H9 (cell line): ENCODE measurements at regions not wholly inside any gene's neighbourhood (a gene's known extent, or its start where the extent isn't known, plus 50 kb on each side); places are given as distances from the start of the nearest gene placed in this dataset.

ENCODE experiments used
- DNase-seq: peaks from one replicate; pipeline ENCODE4 v3.0.0-alpha.2; 2017
- H2AFZ ChIP-seq: one replicate; pipeline ENCODE4 v1.6.1; 2013; ENCODE audit warnings: mild to moderate bottlenecking, low read length, control low read depth, moderate library complexity
- H2AK5ac ChIP-seq: 2 replicates; pipeline ENCODE4 v1.6.1; 2013; ENCODE audit warnings: low read length, control low read depth, mixed read lengths; ENCODE audit not compliant: insufficient read length
- H2BK120ac ChIP-seq: one replicate; pipeline ENCODE4 v1.6.1; 2013; ENCODE audit warnings: low read depth, mild to moderate bottlenecking, low read length, control low read depth, inconsistent platforms; ENCODE audit not compliant: poor library complexity, severe bottlenecking
- H2BK12ac ChIP-seq: 2 replicates; pipeline ENCODE4 v1.6.1; 2013; ENCODE audit warnings: low read length, control low read depth, mixed read lengths, low read depth; ENCODE audit not compliant: insufficient read length
- H2BK15ac ChIP-seq: 2 replicates; pipeline ENCODE4 v1.6.1; 2013; ENCODE audit warnings: low read depth, low read length, control low read depth
- H2BK20ac ChIP-seq: one replicate; pipeline ENCODE4 v1.6.1; 2013; ENCODE audit warnings: low read depth, mild to moderate bottlenecking, low read length, control low read depth, inconsistent platforms; ENCODE audit not compliant: poor library complexity, severe bottlenecking
- H2BK5ac ChIP-seq: 2 replicates; pipeline ENCODE4 v1.6.1; 2013; ENCODE audit warnings: low read length, control low read depth, mixed read lengths; ENCODE audit not compliant: insufficient read length
- H3K14ac ChIP-seq: 2 replicates; pipeline ENCODE4 v1.6.1; 2013; ENCODE audit warnings: low read length, control low read depth; ENCODE audit not compliant: insufficient read depth
- H3K18ac ChIP-seq: 2 replicates; pipeline ENCODE4 v1.6.1; 2013; ENCODE audit warnings: low read depth, mild to moderate bottlenecking, mixed read lengths, low read length, control low read depth; ENCODE audit not compliant: insufficient read length
- H3K23ac ChIP-seq: 2 replicates; pipeline ENCODE4 v1.6.1; 2013; ENCODE audit warnings: low read length, control low read depth, mixed read lengths, low read depth; ENCODE audit not compliant: insufficient read length
- H3K23me2 ChIP-seq: 2 replicates; pipeline ENCODE4 v1.6.1; 2013; ENCODE audit warnings: low read depth, mild to moderate bottlenecking, mixed read lengths, low read length, control low read depth; ENCODE audit not compliant: insufficient read length, poor library complexity, severe bottlenecking
- H3K27ac ChIP-seq: 2 replicates; pipeline ENCODE4 v1.5.1; 2013; ENCODE audit warnings: low read length, control low read depth, mixed read lengths, low read depth; ENCODE audit not compliant: insufficient read length
- H3K27me3 ChIP-seq: 2 replicates; pipeline ENCODE4 v1.6.1; 2013; ENCODE audit warnings: low read length, control low read depth, inconsistent platforms; ENCODE audit not compliant: insufficient read depth
- H3K4ac ChIP-seq: 2 replicates; pipeline ENCODE4 v1.6.1; 2013; ENCODE audit warnings: low read depth, mild to moderate bottlenecking, control low read depth, inconsistent platforms, low read length, moderate library complexity
- H3K4me1 ChIP-seq: 2 replicates; pipeline ENCODE4 v1.6.1; 2013; ENCODE audit warnings: low read length, control low read depth, inconsistent platforms; ENCODE audit not compliant: insufficient read depth
- H3K4me2 ChIP-seq: 2 replicates; pipeline ENCODE4 v1.6.1; 2013; ENCODE audit warnings: low read length, control low read depth, mixed read lengths; ENCODE audit not compliant: insufficient read length, insufficient read depth
- H3K56ac ChIP-seq: 2 replicates; pipeline ENCODE4 v1.6.1; 2013; ENCODE audit warnings: low read depth, mild to moderate bottlenecking, mixed read lengths, low read length, control low read depth; ENCODE audit not compliant: insufficient read length
- H3K79me1 ChIP-seq: 2 replicates; pipeline ENCODE4 v1.6.1; 2013; ENCODE audit warnings: low read depth, mild to moderate bottlenecking, moderate library complexity, low read length, control low read depth, inconsistent platforms; ENCODE audit not compliant: insufficient read depth, poor library complexity, severe bottlenecking
- H3K79me2 ChIP-seq: 2 replicates; pipeline ENCODE4 v1.6.1; 2013; ENCODE audit warnings: low read length, control low read depth, inconsistent platforms; ENCODE audit not compliant: insufficient read depth
- H3K9ac ChIP-seq: 2 replicates; pipeline ENCODE4 v1.6.1; 2013; ENCODE audit warnings: low read length, control low read depth, mixed read lengths; ENCODE audit not compliant: insufficient read length; ENCODE audit errors: extremely low read depth
- H3K9me3 ChIP-seq: one replicate; pipeline ENCODE4 v1.6.1; 2013; ENCODE audit warnings: low read depth, low read length, inconsistent platforms; ENCODE audit not compliant: control insufficient read depth
- H3T11ph ChIP-seq: one replicate; pipeline ENCODE4 v1.6.1; 2013; ENCODE audit warnings: mild to moderate bottlenecking, low read length, control low read depth, inconsistent platforms
- H4K20me1 ChIP-seq: one replicate; pipeline ENCODE4 v1.6.1; 2013; ENCODE audit not compliant: control insufficient read depth, insufficient read length, insufficient read depth
- H4K5ac ChIP-seq: 2 replicates; pipeline ENCODE4 v1.6.1; 2013; ENCODE audit warnings: low read depth, mild to moderate bottlenecking, mixed read lengths, low read length, control low read depth; ENCODE audit not compliant: insufficient read length
- H4K8ac ChIP-seq: replicated peaks from 2 replicates; pipeline ENCODE4 v1.6.1; 2013; ENCODE audit warnings: low read length, control low read depth, mixed read lengths, low read depth; ENCODE audit not compliant: insufficient read length
- H4K91ac ChIP-seq: 2 replicates; pipeline ENCODE4 v1.6.1; 2013; ENCODE audit warnings: low read depth, mild to moderate bottlenecking, moderate library complexity, mixed read lengths, low read length, control low read depth; ENCODE audit not compliant: insufficient read length
- H3K27ac Mint-ChIP-seq, 3 experiments: 2 replicates in 2 of 3; 3 replicates in 1 of 3; pipeline ENCODE4 v1.8.0; 2020 to 2021; ENCODE audit warnings: mixed read lengths in 3 of 3, mild to moderate bottlenecking in 1 of 3, moderate library complexity in 1 of 3
- H3K27me3 Mint-ChIP-seq: 2 replicates; pipeline ENCODE4 v1.8.0; 2021; ENCODE audit warnings: low read depth, mild to moderate bottlenecking, moderate library complexity, mixed read lengths
- H3K36me3 Mint-ChIP-seq, 3 experiments: 2 replicates in 2 of 3; 3 replicates in 1 of 3; pipeline ENCODE4 v1.8.0; 2020 to 2021; ENCODE audit warnings: low read depth in 3 of 3, mixed read lengths in 3 of 3; ENCODE audit not compliant: insufficient read depth in 1 of 3
- H3K4me1 Mint-ChIP-seq, 2 experiments: 2 replicates each; pipeline ENCODE4 v1.8.0; 2020; ENCODE audit warnings: mixed read lengths in 2 of 2
- H3K4me3 Mint-ChIP-seq, 2 experiments: 2 replicates in 1 of 2; 3 replicates in 1 of 2; pipeline ENCODE4 v1.8.0; 2020 to 2021; ENCODE audit warnings: mild to moderate bottlenecking in 2 of 2, mixed read lengths in 2 of 2, moderate library complexity in 1 of 2
- H3K9me3 Mint-ChIP-seq, 2 experiments: 2 replicates in 1 of 2; 3 replicates in 1 of 2; pipeline ENCODE4 v1.8.0; 2020; ENCODE audit warnings: mild to moderate bottlenecking in 2 of 2, mixed read lengths in 2 of 2, moderate library complexity in 1 of 2
- WGBS: extraction: QIAGEN DNeasy Blood & Tissue Kit; methylation state at CpG from one replicate; pipeline ENCODE4 v1.1.7; 2013; ENCODE audit warnings: missing lambda C conversion rate, low lambda C conversion rate, mixed read lengths; ENCODE audit not compliant: insufficient read length; ENCODE audit errors: extremely low coverage; 5-methylcytosine and 5-hydroxymethylcytosine counted together
- TF ChIP-seq, protein P1 (sequence below): fragments of 200-600 bp; sonication (generic); conservative IDR thresholded peaks from 3 replicates; pipeline ENCODE4 v1.8.0; 2021; ENCODE audit warnings: antibody characterized with exemption, mild to moderate bottlenecking

DNA sequence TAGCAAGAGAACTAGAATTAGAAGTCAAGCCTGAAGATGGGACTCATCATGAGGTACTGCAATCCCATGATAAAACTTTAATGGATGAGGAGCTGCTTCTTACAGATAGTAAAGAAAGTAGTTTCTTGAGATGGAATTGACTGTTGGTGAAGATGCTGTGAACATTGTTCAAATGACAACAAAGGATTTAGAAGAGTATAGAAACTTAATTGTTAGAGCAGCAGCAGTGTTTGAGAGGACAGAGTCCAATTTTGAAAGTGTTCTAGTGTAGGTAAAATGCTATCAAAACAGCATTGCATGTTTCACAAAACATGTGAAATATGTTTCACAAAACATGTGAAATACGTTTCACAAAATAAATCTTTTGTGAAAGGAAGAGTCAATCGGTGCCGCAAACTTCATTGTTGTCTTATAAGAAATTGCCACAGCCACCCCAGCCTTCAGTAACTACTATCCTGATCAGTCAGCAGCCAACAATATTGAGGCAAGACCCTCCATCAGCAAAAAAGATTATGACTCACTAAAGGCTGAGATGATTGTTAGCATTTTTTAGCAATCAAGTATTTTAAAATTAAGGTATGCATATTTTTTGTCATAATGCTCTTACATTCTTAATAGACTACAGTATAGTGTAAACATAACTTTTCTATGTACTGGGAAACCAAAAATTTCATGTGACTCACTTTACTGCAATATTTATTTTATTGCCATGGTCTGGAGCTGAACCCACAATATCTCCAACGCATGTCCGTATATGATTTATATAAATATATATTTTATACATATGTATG, 173.4 kb upstream of the BMP4 start:
- H3K79me1 ChIP-seq, result no peaks in the 10 kb centered on the region
- H2BK20ac ChIP-seq, result no peak overlapping the region
- Mint-ChIP-seq H3K9me3 (no peaks in the 10 kb centered on the region), H3K27me3 (no peaks in the 10 kb centered on the region), H3K4me1 (peaks cover 5 to 11% of the 10 kb centered on the region in 2 experiments), H3K4me3 (no peak overlapping the region), H3K27ac (no peak overlapping the region), H3K36me3 (no peaks in the 10 kb centered on the region)
- H2BK5ac ChIP-seq, result no peak overlapping the region
- no peak overlapping the region for H2BK12ac ChIP-seq
- no peaks in the 10 kb centered on the region for H4K20me1 ChIP-seq
- H3K79me2 ChIP-seq, result peaks cover 2% of the 10 kb centered on the region; the same call in 1 of the 2 replicates
- no peak overlapping the region for H3K14ac ChIP-seq
- no peak overlapping the region for H3K23ac ChIP-seq
- H3T11ph ChIP-seq, result no peak overlapping the region
- H3K4ac ChIP-seq, result no peak overlapping the region
- H4K5ac ChIP-seq, result no peak overlapping the region
- H4K91ac ChIP-seq, result no peak overlapping the region
- H4K8ac ChIP-seq, result no peak overlapping the region
- no peaks in the 10 kb centered on the region for H3K23me2 ChIP-seq
- H2AFZ ChIP-seq, result no peak overlapping the region
- H3K18ac ChIP-seq, result no peak overlapping the region
- TF ChIP-seq, protein P1, sequence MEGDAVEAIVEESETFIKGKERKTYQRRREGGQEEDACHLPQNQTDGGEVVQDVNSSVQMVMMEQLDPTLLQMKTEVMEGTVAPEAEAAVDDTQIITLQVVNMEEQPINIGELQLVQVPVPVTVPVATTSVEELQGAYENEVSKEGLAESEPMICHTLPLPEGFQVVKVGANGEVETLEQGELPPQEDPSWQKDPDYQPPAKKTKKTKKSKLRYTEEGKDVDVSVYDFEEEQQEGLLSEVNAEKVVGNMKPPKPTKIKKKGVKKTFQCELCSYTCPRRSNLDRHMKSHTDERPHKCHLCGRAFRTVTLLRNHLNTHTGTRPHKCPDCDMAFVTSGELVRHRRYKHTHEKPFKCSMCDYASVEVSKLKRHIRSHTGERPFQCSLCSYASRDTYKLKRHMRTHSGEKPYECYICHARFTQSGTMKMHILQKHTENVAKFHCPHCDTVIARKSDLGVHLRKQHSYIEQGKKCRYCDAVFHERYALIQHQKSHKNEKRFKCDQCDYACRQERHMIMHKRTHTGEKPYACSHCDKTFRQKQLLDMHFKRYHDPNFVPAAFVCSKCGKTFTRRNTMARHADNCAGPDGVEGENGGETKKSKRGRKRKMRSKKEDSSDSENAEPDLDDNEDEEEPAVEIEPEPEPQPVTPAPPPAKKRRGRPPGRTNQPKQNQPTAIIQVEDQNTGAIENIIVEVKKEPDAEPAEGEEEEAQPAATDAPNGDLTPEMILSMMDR, result no peak
- no peaks in the 10 kb centered on the region for H3K9me3 ChIP-seq
- no peak overlapping the region for H2AK5ac ChIP-seq
- H2BK120ac ChIP-seq, result no peak overlapping the region
- H3K4me2 ChIP-seq, result no peak overlapping the region
- WGBS, result no CpG with 5 or more reads among the region's 5 CpGs
- H2BK15ac ChIP-seq, result no peak overlapping the region
- no peaks in the 10 kb centered on the region for H3K4me1 ChIP-seq
- no peak overlapping the region for H3K9ac ChIP-seq
- no peak overlapping the region for H3K27ac ChIP-seq
- H3K56ac ChIP-seq, result no peak overlapping the region
- H3K27me3 ChIP-seq, result no peaks in the 10 kb centered on the region
- DNase-seq, result no peak
